H9 (cell line): ENCODE measurements at regions not wholly inside any gene's neighbourhood (a gene's known extent, or its start where the extent isn't known, plus 50 kb on each side); places are given as distances from the start of the nearest gene placed in this dataset.
"Not testable (repeated sequence)": the region's sequence is repeated elsewhere in the genome, so short reads cannot be mapped to it uniquely, and the experiment has no call there.

Source experiments
- DNase-seq: peaks from one replicate; pipeline ENCODE4 v3.0.0-alpha.2; 2017
- H2AFZ ChIP-seq: one replicate; pipeline ENCODE4 v1.6.1; 2013; ENCODE audit warnings: mild to moderate bottlenecking, low read length, control low read depth, moderate library complexity
- H2AK5ac ChIP-seq: 2 replicates; pipeline ENCODE4 v1.6.1; 2013; ENCODE audit warnings: low read length, control low read depth, mixed read lengths; ENCODE audit not compliant: insufficient read length
- H2BK120ac ChIP-seq: one replicate; pipeline ENCODE4 v1.6.1; 2013; ENCODE audit warnings: low read depth, mild to moderate bottlenecking, low read length, control low read depth, inconsistent platforms; ENCODE audit not compliant: poor library complexity, severe bottlenecking
- H2BK12ac ChIP-seq: 2 replicates; pipeline ENCODE4 v1.6.1; 2013; ENCODE audit warnings: low read length, control low read depth, mixed read lengths, low read depth; ENCODE audit not compliant: insufficient read length
- H2BK15ac ChIP-seq: 2 replicates; pipeline ENCODE4 v1.6.1; 2013; ENCODE audit warnings: low read depth, low read length, control low read depth
- H2BK20ac ChIP-seq: one replicate; pipeline ENCODE4 v1.6.1; 2013; ENCODE audit warnings: low read depth, mild to moderate bottlenecking, low read length, control low read depth, inconsistent platforms; ENCODE audit not compliant: poor library complexity, severe bottlenecking
- H2BK5ac ChIP-seq: 2 replicates; pipeline ENCODE4 v1.6.1; 2013; ENCODE audit warnings: low read length, control low read depth, mixed read lengths; ENCODE audit not compliant: insufficient read length
- H3K14ac ChIP-seq: 2 replicates; pipeline ENCODE4 v1.6.1; 2013; ENCODE audit warnings: low read length, control low read depth; ENCODE audit not compliant: insufficient read depth
- H3K18ac ChIP-seq: 2 replicates; pipeline ENCODE4 v1.6.1; 2013; ENCODE audit warnings: low read depth, mild to moderate bottlenecking, mixed read lengths, low read length, control low read depth; ENCODE audit not compliant: insufficient read length
- H3K23ac ChIP-seq: 2 replicates; pipeline ENCODE4 v1.6.1; 2013; ENCODE audit warnings: low read length, control low read depth, mixed read lengths, low read depth; ENCODE audit not compliant: insufficient read length
- H3K23me2 ChIP-seq: 2 replicates; pipeline ENCODE4 v1.6.1; 2013; ENCODE audit warnings: low read depth, mild to moderate bottlenecking, mixed read lengths, low read length, control low read depth; ENCODE audit not compliant: insufficient read length, poor library complexity, severe bottlenecking
- H3K27ac ChIP-seq: 2 replicates; pipeline ENCODE4 v1.5.1; 2013; ENCODE audit warnings: low read length, control low read depth, mixed read lengths, low read depth; ENCODE audit not compliant: insufficient read length
- H3K27me3 ChIP-seq: 2 replicates; pipeline ENCODE4 v1.6.1; 2013; ENCODE audit warnings: low read length, control low read depth, inconsistent platforms; ENCODE audit not compliant: insufficient read depth
- H3K4ac ChIP-seq: 2 replicates; pipeline ENCODE4 v1.6.1; 2013; ENCODE audit warnings: low read depth, mild to moderate bottlenecking, control low read depth, inconsistent platforms, low read length, moderate library complexity
- H3K4me1 ChIP-seq: 2 replicates; pipeline ENCODE4 v1.6.1; 2013; ENCODE audit warnings: low read length, control low read depth, inconsistent platforms; ENCODE audit not compliant: insufficient read depth
- H3K4me2 ChIP-seq: 2 replicates; pipeline ENCODE4 v1.6.1; 2013; ENCODE audit warnings: low read length, control low read depth, mixed read lengths; ENCODE audit not compliant: insufficient read length, insufficient read depth
- H3K56ac ChIP-seq: 2 replicates; pipeline ENCODE4 v1.6.1; 2013; ENCODE audit warnings: low read depth, mild to moderate bottlenecking, mixed read lengths, low read length, control low read depth; ENCODE audit not compliant: insufficient read length
- H3K79me1 ChIP-seq: 2 replicates; pipeline ENCODE4 v1.6.1; 2013; ENCODE audit warnings: low read depth, mild to moderate bottlenecking, moderate library complexity, low read length, control low read depth, inconsistent platforms; ENCODE audit not compliant: insufficient read depth, poor library complexity, severe bottlenecking
- H3K79me2 ChIP-seq: 2 replicates; pipeline ENCODE4 v1.6.1; 2013; ENCODE audit warnings: low read length, control low read depth, inconsistent platforms; ENCODE audit not compliant: insufficient read depth
- H3K9ac ChIP-seq: 2 replicates; pipeline ENCODE4 v1.6.1; 2013; ENCODE audit warnings: low read length, control low read depth, mixed read lengths; ENCODE audit not compliant: insufficient read length; ENCODE audit errors: extremely low read depth
- H3K9me3 ChIP-seq: one replicate; pipeline ENCODE4 v1.6.1; 2013; ENCODE audit warnings: low read depth, low read length, inconsistent platforms; ENCODE audit not compliant: control insufficient read depth
- H3T11ph ChIP-seq: one replicate; pipeline ENCODE4 v1.6.1; 2013; ENCODE audit warnings: mild to moderate bottlenecking, low read length, control low read depth, inconsistent platforms
- H4K20me1 ChIP-seq: one replicate; pipeline ENCODE4 v1.6.1; 2013; ENCODE audit not compliant: control insufficient read depth, insufficient read length, insufficient read depth
- H4K5ac ChIP-seq: 2 replicates; pipeline ENCODE4 v1.6.1; 2013; ENCODE audit warnings: low read depth, mild to moderate bottlenecking, mixed read lengths, low read length, control low read depth; ENCODE audit not compliant: insufficient read length
- H4K8ac ChIP-seq: replicated peaks from 2 replicates; pipeline ENCODE4 v1.6.1; 2013; ENCODE audit warnings: low read length, control low read depth, mixed read lengths, low read depth; ENCODE audit not compliant: insufficient read length
- H4K91ac ChIP-seq: 2 replicates; pipeline ENCODE4 v1.6.1; 2013; ENCODE audit warnings: low read depth, mild to moderate bottlenecking, moderate library complexity, mixed read lengths, low read length, control low read depth; ENCODE audit not compliant: insufficient read length
- H3K27ac Mint-ChIP-seq, 3 experiments: 2 replicates in 2 of 3; 3 replicates in 1 of 3; pipeline ENCODE4 v1.8.0; 2020 to 2021; ENCODE audit warnings: mixed read lengths in 3 of 3, mild to moderate bottlenecking in 1 of 3, moderate library complexity in 1 of 3
- H3K27me3 Mint-ChIP-seq: 2 replicates; pipeline ENCODE4 v1.8.0; 2021; ENCODE audit warnings: low read depth, mild to moderate bottlenecking, moderate library complexity, mixed read lengths
- H3K36me3 Mint-ChIP-seq, 3 experiments: 2 replicates in 2 of 3; 3 replicates in 1 of 3; pipeline ENCODE4 v1.8.0; 2020 to 2021; ENCODE audit warnings: low read depth in 3 of 3, mixed read lengths in 3 of 3; ENCODE audit not compliant: insufficient read depth in 1 of 3
- H3K4me1 Mint-ChIP-seq, 2 experiments: 2 replicates each; pipeline ENCODE4 v1.8.0; 2020; ENCODE audit warnings: mixed read lengths in 2 of 2
- H3K4me3 Mint-ChIP-seq, 2 experiments: 2 replicates in 1 of 2; 3 replicates in 1 of 2; pipeline ENCODE4 v1.8.0; 2020 to 2021; ENCODE audit warnings: mild to moderate bottlenecking in 2 of 2, mixed read lengths in 2 of 2, moderate library complexity in 1 of 2
- H3K9me3 Mint-ChIP-seq, 2 experiments: 2 replicates in 1 of 2; 3 replicates in 1 of 2; pipeline ENCODE4 v1.8.0; 2020; ENCODE audit warnings: mild to moderate bottlenecking in 2 of 2, mixed read lengths in 2 of 2, moderate library complexity in 1 of 2
- WGBS: extraction: QIAGEN DNeasy Blood & Tissue Kit; methylation state at CpG from one replicate; pipeline ENCODE4 v1.1.7; 2013; ENCODE audit warnings: missing lambda C conversion rate, low lambda C conversion rate, mixed read lengths; ENCODE audit not compliant: insufficient read length; ENCODE audit errors: extremely low coverage; 5-methylcytosine and 5-hydroxymethylcytosine counted together

DNA sequence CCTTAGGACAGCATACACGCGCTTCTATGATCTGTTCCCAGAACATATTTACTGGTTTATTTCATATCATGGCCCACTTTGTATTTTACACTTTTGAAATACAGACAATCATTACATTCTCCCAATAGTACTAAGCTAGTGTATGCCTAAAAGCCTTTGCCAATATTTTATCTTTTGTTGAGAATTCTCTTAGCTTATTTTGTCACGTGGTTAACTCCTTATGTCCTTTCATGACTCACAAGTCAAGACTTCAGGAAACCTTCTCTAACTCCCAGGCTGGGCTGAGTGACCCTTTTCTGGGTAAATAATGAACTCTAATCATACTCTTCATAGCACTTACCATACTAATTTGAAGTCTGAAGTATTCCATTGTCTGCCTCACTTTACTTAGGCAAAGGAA is 444.8 kb downstream of the ZNF33B start:
- not testable (repeated sequence) for H3K79me2 ChIP-seq, H3K27ac Mint-ChIP-seq, H2AFZ ChIP-seq, H3K23me2 ChIP-seq, H4K91ac ChIP-seq, H3K4ac ChIP-seq, H2BK15ac ChIP-seq, H3K4me1 Mint-ChIP-seq, H2BK20ac ChIP-seq, H3K27ac ChIP-seq, H3K56ac ChIP-seq, H3K18ac ChIP-seq, H3K27me3 ChIP-seq, H3K4me2 ChIP-seq, H3K4me3 Mint-ChIP-seq, H2AK5ac ChIP-seq, H3K4me1 ChIP-seq, H4K8ac ChIP-seq, H3K9ac ChIP-seq, H2BK120ac ChIP-seq, H3K14ac ChIP-seq, H3K27me3 Mint-ChIP-seq, DNase-seq, H3K23ac ChIP-seq, H4K20me1 ChIP-seq, H2BK5ac ChIP-seq, H3T11ph ChIP-seq, H3K79me1 ChIP-seq, H2BK12ac ChIP-seq, H4K5ac ChIP-seq
- Mint-ChIP-seq H3K36me3 (peaks cover 0 to 14% (median 5%) of the 10 kb centered on the region in 3 experiments; a peak in 5 of 7 replicates), H3K9me3 (peaks cover 56 to 73% of the 10 kb centered on the region in 2 experiments)
- WGBS: no CpG with 5 or more reads among the region's 3 CpGs
- H3K9me3 ChIP-seq: peaks cover 33% of the 10 kb centered on the region
